Peyer's patch (tissue), 4 donors: ENCODE measurements at regions not wholly inside any gene's neighbourhood (a gene's known extent, or its start where the extent isn't known, plus 50 kb on each side); places are given as distances from the start of the nearest gene placed in this dataset.

ENCODE experiments used
- DNase-seq, 3 donors: peaks; one replicate each; pipeline ENCODE4 v3.0.0-alpha.2; 2017 to 2019
- H3K27ac ChIP-seq, 4 donors: fragments of 200-600 bp; sonication (generic); one replicate each; pipeline ENCODE4 v1.5.1; 2016 to 2019
- H3K27me3 ChIP-seq, 2 donors: fragments of 200-600 bp; sonication (generic); one replicate each; pipeline ENCODE4 v1.5.1; 2019
- H3K36me3 ChIP-seq, 3 donors: fragments of 200-600 bp; sonication (generic); one replicate each; pipeline ENCODE4 v1.5.1; 2016 to 2019
- H3K4me1 ChIP-seq, 4 donors: fragments of 200-600 bp; sonication (generic); one replicate each; pipeline ENCODE4 v1.5.1; 2016 to 2019
- H3K4me3 ChIP-seq, 4 donors: fragments of 200-600 bp; sonication (generic); 1 replicate in 3 of 4; 2 replicates in 1 of 4; pipeline ENCODE4 v1.5.1; 2016 to 2019; ENCODE audit warnings: mild to moderate bottlenecking in 1 of 4
- H3K9me3 ChIP-seq, 4 donors: fragments of 200-600 bp; sonication (generic); one replicate each; pipeline ENCODE4 v1.5.1; 2016 to 2019; ENCODE audit warnings: mild to moderate bottlenecking in 1 of 4
- CTCF ChIP-seq, 6 experiments: fragments of 450-650 bp in 4 of 6; fragments of 200-600 bp in 2 of 6; sonication (generic) in 1 of 6; IDR thresholded peaks; one replicate each; pipeline ENCODE4 v1.5.1; 2017 to 2019; ENCODE audit warnings: antibody characterized with exemption in 6 of 6, mild to moderate bottlenecking in 3 of 6, moderate library complexity in 1 of 6
- POLR2A ChIP-seq, 2 donors: fragments of 450-650 bp; IDR thresholded peaks; one replicate each; pipeline ENCODE4 v1.5.1; 2017; ENCODE audit warnings: antibody characterized with exemption in 2 of 2, mild to moderate bottlenecking in 2 of 2, moderate library complexity in 2 of 2

- Histone ChIP-seq H3K9me3 (no peaks in the 10 kb centered on the region), H3K4me3 (no peak overlapping the region), H3K4me1 (peaks cover 0 to 9% (median 0%) of the 10 kb centered on the region in 4 donors), H3K36me3 (no peaks in the 10 kb centered on the region), H3K27me3 (no peaks in the 10 kb centered on the region), H3K27ac (peak overlapping the region in 2 of 4 donors; percentile 60 to 69)
- peak in 2 of 3 donors; percentile 65 to 76 for DNase-seq
- TF ChIP-seq POLR2A (IDR thresholded peaks at IDR 0.05) (no peak), CTCF (IDR thresholded peaks at IDR 0.05) (peak in 4 of 6 experiments; percentile 32 to 38 (median 35))
Observed at GRCh38 chr15:69979262-69979661, 118.5 kb downstream of the TLE3 start.

- Histone ChIP-seq H3K27me3 (no peaks in the 10 kb centered on the region), H3K36me3 (no peaks in the 10 kb centered on the region), H3K4me3 (no peak overlapping the region), H3K9me3 (no peaks in the 10 kb centered on the region), H3K4me1 (peaks cover 0 to 9% (median 0%) of the 10 kb centered on the region in 4 donors), H3K27ac (peak overlapping the region in 2 of 4 donors; percentile 60 to 74)
- DNase-seq, result peak in 2 of 3 donors; percentile 87 to 92
- TF ChIP-seq POLR2A (IDR thresholded peaks at IDR 0.05) (no peak), CTCF (IDR thresholded peaks at IDR 0.05) (no peak)
Observed at GRCh38 chr15:69979783-69980182, 117.9 kb downstream of the TLE3 start.

GRCh38 chr15:69980341-69981059 lies 117.2 kb downstream of the TLE3 start:
- H3K27ac ChIP-seq, result peak overlapping the region in 1 of 4 donors; percentile 74
- H3K36me3 ChIP-seq, result no peaks in the 10 kb centered on the region
- DNase-seq, result peak in 2 of 3 donors; percentile 22 to 45
- no peak for TF ChIP-seq POLR2A (IDR thresholded peaks at IDR 0.05)
- TF ChIP-seq CTCF (IDR thresholded peaks at IDR 0.05), result no peak
- H3K4me1 ChIP-seq, result peaks cover 0 to 9% (median 0%) of the 10 kb centered on the region in 4 donors
- no peaks in the 10 kb centered on the region for H3K9me3 ChIP-seq
- H3K4me3 ChIP-seq, result no peak overlapping the region
- H3K27me3 ChIP-seq, result no peaks in the 10 kb centered on the region

GRCh38 chr15:69982037-69982436 lies 115.7 kb downstream of the TLE3 start:
- Histone ChIP-seq H3K36me3 (no peaks in the 10 kb centered on the region), H3K4me3 (no peak overlapping the region), H3K9me3 (no peaks in the 10 kb centered on the region), H3K27ac (no peak overlapping the region), H3K4me1 (peaks cover 0 to 9% (median 0%) of the 10 kb centered on the region in 4 donors), H3K27me3 (no peaks in the 10 kb centered on the region)
- TF ChIP-seq POLR2A (IDR thresholded peaks at IDR 0.05) (no peak), CTCF (IDR thresholded peaks at IDR 0.05) (no peak)
- peak in 1 of 3 donors; percentile 29 for DNase-seq

GRCh38 chr15:69983696-69984265 lies 113.9 kb downstream of the TLE3 start:
- no peak for DNase-seq
- no peak overlapping the region for H3K4me3 ChIP-seq
- no peaks in the 10 kb centered on the region for H3K36me3 ChIP-seq
- H3K27ac ChIP-seq, result no peak overlapping the region
- TF ChIP-seq POLR2A (IDR thresholded peaks at IDR 0.05) (no peak), CTCF (IDR thresholded peaks at IDR 0.05) (no peak)
- peaks cover 0 to 10% (median 4%) of the 10 kb centered on the region in 4 donors for H3K4me1 ChIP-seq
- no peaks in the 10 kb centered on the region for H3K9me3 ChIP-seq
- H3K27me3 ChIP-seq, result no peaks in the 10 kb centered on the region
